ENCODE measurements at regions not wholly inside any gene's neighbourhood (a gene's known extent, or its start where the extent isn't known, plus 50 kb on each side); places are given as distances from the start of the nearest gene placed in this dataset.
"Not testable (repeated sequence)": the region's sequence is repeated elsewhere in the genome, so short reads cannot be mapped to it uniquely, and the experiment has no call there.

GRCh38 chr7:131035088-131035770, 292.4 kb upstream of the MKLN1 start:
- no peak for ATAC-seq
- DNase-seq (ENCODE audit: low spot score), result no peak

- no peak for ATAC-seq
- DNase-seq (ENCODE audit: low spot score), result no peak
Observed at GRCh38 chr7:131038153-131038552, 289.5 kb upstream of the MKLN1 start.

- no peak for ATAC-seq
- DNase-seq (ENCODE audit: low spot score), result no peak
Observed at GRCh38 chr7:131039355-131039762, 288.3 kb upstream of the MKLN1 start.

- ATAC-seq (no peak), DNase-seq (ENCODE audit: low spot score) (no peak)
Observed at GRCh38 chr7:131039836-131040235, 287.8 kb upstream of the MKLN1 start.

- ATAC-seq (peak; percentile 97), DNase-seq (ENCODE audit: low spot score) (no peak)
Observed at GRCh38 chr7:131040467-131040932, 287.2 kb upstream of the MKLN1 start.

- DNase-seq (ENCODE audit: low spot score), result not testable (repeated sequence)
Observed at GRCh38 chr7:131041012-131041695, 286.5 kb upstream of the MKLN1 start.

GRCh38 chr7:131042269-131043160, 285.2 kb upstream of the MKLN1 start:
- no peak for ATAC-seq
- no peak for DNase-seq (ENCODE audit: low spot score)

More at GRCh38 chr7:131041012-131041695, 286.5 kb upstream of the MKLN1 start:
- not testable (repeated sequence) for ATAC-seq

GRCh38 chr7:131045526-131045925, 282.1 kb upstream of the MKLN1 start:
- DNase-seq (ENCODE audit: low spot score), result no peak
- ATAC-seq, result no peak

GRCh38 chr7:131046246-131046645, 281.4 kb upstream of the MKLN1 start:
- DNase-seq (ENCODE audit: low spot score) (no peak), ATAC-seq (no peak)

GRCh38 chr7:131047651-131048304, 279.9 kb upstream of the MKLN1 start:
- DNase-seq (ENCODE audit: low spot score) (no peak), ATAC-seq (peak; percentile 15)

GRCh38 chr7:131051304-131051703, 276.4 kb upstream of the MKLN1 start:
- no peak for ATAC-seq
- no peak for DNase-seq (ENCODE audit: low spot score)

GRCh38 chr7:131052285-131052904, 275.3 kb upstream of the MKLN1 start:
- DNase-seq (ENCODE audit: low spot score) (no peak), ATAC-seq (no peak)

GRCh38 chr7:131056007-131056406, 271.7 kb upstream of the MKLN1 start:
- DNase-seq (ENCODE audit: low spot score), result no peak

GRCh38 chr7:131057015-131057793, 270.5 kb upstream of the MKLN1 start:
- no peak for DNase-seq (ENCODE audit: low spot score)
- peak; percentile 74 for ATAC-seq

More at GRCh38 chr7:131056007-131056406, 271.7 kb upstream of the MKLN1 start:
- ATAC-seq, result no peak

GRCh38 chr7:131057794-131058070, 269.9 kb upstream of the MKLN1 start:
- ATAC-seq, result peak; percentile 28

GRCh38 chr7:131058561-131059288, 269.0 kb upstream of the MKLN1 start:
- not testable (repeated sequence) for ATAC-seq; DNase-seq (ENCODE audit: low spot score)

More at GRCh38 chr7:131057794-131058070, 269.9 kb upstream of the MKLN1 start:
- DNase-seq (ENCODE audit: low spot score), result no peak

- not testable (repeated sequence) for DNase-seq (ENCODE audit: low spot score); ATAC-seq
Observed at GRCh38 chr7:131059401-131059800, 268.3 kb upstream of the MKLN1 start.

GRCh38 chr7:131061158-131061557, 266.5 kb upstream of the MKLN1 start:
- DNase-seq (ENCODE audit: low spot score) (no peak), ATAC-seq (no peak)

- DNase-seq (ENCODE audit: low spot score), result no peak
- peak; percentile 78 for ATAC-seq
Observed at GRCh38 chr7:131061818-131062217, 265.9 kb upstream of the MKLN1 start.

Data from left lobe of liver (tissue), 2 donors.